Spinal cord (tissue), 9 donors: ENCODE measurements at regions not wholly inside any gene's neighbourhood (a gene's known extent, or its start where the extent isn't known, plus 50 kb on each side); places are given as distances from the start of the nearest gene placed in this dataset.

Experiments used
- DNase-seq, 6 donors: peaks; one replicate each; pipeline versions ENCODE4 v3.0.0 to v3.0.0-alpha.2; 2013 to 2015; ENCODE audit warnings: low spot score in 6 of 6, low read depth in 4 of 6
- H3K27ac ChIP-seq: one replicate; pipeline ENCODE4 v1.5.1; 2013; ENCODE audit warnings: low read depth, low read length, control low read depth
- H3K27me3 ChIP-seq: one replicate; pipeline ENCODE4 v1.6.1; 2013; ENCODE audit warnings: low read length; ENCODE audit not compliant: control insufficient read depth, insufficient read depth
- H3K36me3 ChIP-seq: one replicate; pipeline ENCODE4 v1.6.1; 2013; ENCODE audit warnings: low read length; ENCODE audit not compliant: control insufficient read depth, insufficient read depth
- H3K4me1 ChIP-seq: one replicate; pipeline ENCODE4 v1.6.1; 2013; ENCODE audit warnings: low read length; ENCODE audit not compliant: control insufficient read depth, insufficient read depth
- H3K4me3 ChIP-seq: one replicate; pipeline ENCODE4 v1.5.1; 2013; ENCODE audit warnings: low read depth, low read length, control low read depth
- H3K9me3 ChIP-seq: one replicate; pipeline ENCODE4 v1.6.1; 2013; ENCODE audit warnings: low read length; ENCODE audit not compliant: control insufficient read depth, insufficient read depth
- WGBS: methylation state at CpG from one replicate; pipeline ENCODE4 v1.1.5; 2013; ENCODE audit warnings: missing lambda C conversion rate; ENCODE audit not compliant: insufficient coverage; 5-methylcytosine and 5-hydroxymethylcytosine counted together
- donor health status: healthy.

- no peaks in the 10 kb centered on the region for H3K4me1 ChIP-seq
- H3K9me3 ChIP-seq = peaks cover 2% of the 10 kb centered on the region
- H3K36me3 ChIP-seq = no peaks in the 10 kb centered on the region
- no peak overlapping the region for H3K27ac ChIP-seq
- H3K27me3 ChIP-seq = no peaks in the 10 kb centered on the region
- no peak for DNase-seq
- 97% methylated on average over 4 of the region's 8 CpGs for WGBS
- H3K4me3 ChIP-seq = no peak overlapping the region
These were observed 195.7 kb upstream of the BMP4 start for GRCh38 chr14:54152351-54152750.

GRCh38 chr14:54166049-54166950, 209.7 kb upstream of the BMP4 start:
- Histone ChIP-seq H3K27me3 (no peaks in the 10 kb centered on the region), H3K36me3 (no peaks in the 10 kb centered on the region), H3K27ac (no peak overlapping the region), H3K4me3 (no peak overlapping the region), H3K4me1 (peaks cover 3% of the 10 kb centered on the region), H3K9me3 (no peaks in the 10 kb centered on the region)
- WGBS = 79% methylated on average over 4 of the region's 8 CpGs
- DNase-seq = peak in 1 of 6 donors; percentile 54

- no peak for DNase-seq
- H3K27me3 ChIP-seq = no peaks in the 10 kb centered on the region
- 100% methylated on average over 3 of the region's 4 CpGs for WGBS
- H3K36me3 ChIP-seq = no peaks in the 10 kb centered on the region
- no peak overlapping the region for H3K27ac ChIP-seq
- H3K9me3 ChIP-seq = no peaks in the 10 kb centered on the region
- no peak overlapping the region for H3K4me3 ChIP-seq
- peaks cover 3% of the 10 kb centered on the region for H3K4me1 ChIP-seq
These were observed 211.9 kb upstream of the BMP4 start for GRCh38 chr14:54168489-54168888.

- Histone ChIP-seq H3K36me3 (no peaks in the 10 kb centered on the region), H3K4me1 (peaks cover 3% of the 10 kb centered on the region), H3K9me3 (no peaks in the 10 kb centered on the region), H3K27me3 (no peaks in the 10 kb centered on the region), H3K27ac (no peak overlapping the region), H3K4me3 (no peak overlapping the region)
- no peak for DNase-seq
- 57% methylated on average over 3 of the region's 4 CpGs for WGBS
These were observed 212.8 kb upstream of the BMP4 start for GRCh38 chr14:54169254-54169924.

GRCh38 chr14:54170301-54170700, 213.7 kb upstream of the BMP4 start:
- no peak overlapping the region for H3K4me3 ChIP-seq
- peaks cover 3% of the 10 kb centered on the region for H3K4me1 ChIP-seq
- no peaks in the 10 kb centered on the region for H3K36me3 ChIP-seq
- H3K27ac ChIP-seq = no peak overlapping the region
- no peak for DNase-seq
- H3K9me3 ChIP-seq = no peaks in the 10 kb centered on the region
- no peaks in the 10 kb centered on the region for H3K27me3 ChIP-seq

- no CpG with 5 or more reads among the region's 3 CpGs for WGBS
- Histone ChIP-seq H3K27me3 (no peaks in the 10 kb centered on the region), H3K9me3 (no peaks in the 10 kb centered on the region), H3K27ac (no peak overlapping the region), H3K4me1 (no peaks in the 10 kb centered on the region), H3K4me3 (no peak overlapping the region), H3K36me3 (no peaks in the 10 kb centered on the region)
- no peak for DNase-seq
These were observed 215.5 kb upstream of the BMP4 start for GRCh38 chr14:54172114-54172513.

GRCh38 chr14:54172562-54172961, 215.9 kb upstream of the BMP4 start:
- H3K4me3 ChIP-seq = no peak overlapping the region
- no peaks in the 10 kb centered on the region for H3K4me1 ChIP-seq
- DNase-seq = no peak
- H3K27me3 ChIP-seq = no peaks in the 10 kb centered on the region
- H3K27ac ChIP-seq = no peak overlapping the region
- no CpG with 5 or more reads among the region's 3 CpGs for WGBS
- no peaks in the 10 kb centered on the region for H3K36me3 ChIP-seq
- no peaks in the 10 kb centered on the region for H3K9me3 ChIP-seq

- no peak overlapping the region for H3K27ac ChIP-seq
- DNase-seq = peak in 1 of 6 donors; percentile 36
These were observed 217.2 kb upstream of the BMP4 start for GRCh38 chr14:54173802-54174201.

GRCh38 chr14:54174457-54174856, 217.8 kb upstream of the BMP4 start:
- no peak for DNase-seq
- Histone ChIP-seq H3K27ac (no peak overlapping the region), H3K4me3 (no peak overlapping the region), H3K4me1 (no peaks in the 10 kb centered on the region), H3K9me3 (no peaks in the 10 kb centered on the region), H3K27me3 (peaks cover 2% of the 10 kb centered on the region), H3K36me3 (no peaks in the 10 kb centered on the region)
- no CpG with 5 or more reads among the region's 1 CpG for WGBS

More at GRCh38 chr14:54173802-54174201, 217.2 kb upstream of the BMP4 start:
- no peaks in the 10 kb centered on the region for H3K36me3 ChIP-seq
- WGBS = 89% methylated on average over 1 of the region's 2 CpGs
- H3K4me1 ChIP-seq = no peaks in the 10 kb centered on the region
- no peak overlapping the region for H3K4me3 ChIP-seq
- peaks cover 2% of the 10 kb centered on the region for H3K27me3 ChIP-seq
- no peaks in the 10 kb centered on the region for H3K9me3 ChIP-seq
